ENCODE measurements at regions not wholly inside any gene's neighbourhood (a gene's known extent, or its start where the extent isn't known, plus 50 kb on each side); places are given as distances from the start of the nearest gene placed in this dataset.

GRCh38 chr7:41467596-41467995 is 235.3 kb downstream of the INHBA start:
- H4K20me1 ChIP-seq (ENCODE audit: insufficient read depth, poor library complexity, severe bottlenecking): no peaks in the 10 kb centered on the region
- no peaks in the 10 kb centered on the region for H3K9me3 ChIP-seq (ENCODE audit: low read depth)
- no peak overlapping the region for H2AFZ ChIP-seq
- H3K79me2 ChIP-seq: no peaks in the 10 kb centered on the region
- H3K36me3 ChIP-seq (replicated peaks; ENCODE audit: insufficient read depth, low read depth): no peaks in the 10 kb centered on the region
- 98% methylated on average over 2 of the region's 2 CpGs for WGBS (ENCODE audit: low lambda C conversion rate, missing lambda C conversion rate)
- no peak overlapping the region for H3K4me3 ChIP-seq
- H3K27me3 ChIP-seq: no peaks in the 10 kb centered on the region
- H3K27ac ChIP-seq: peak overlapping the region; percentile 71
- DNase-seq (ENCODE audit: low spot score): no peak
- TF ChIP-seq EZH2 (IDR thresholded peaks at IDR 0.05; ENCODE audit: borderline replicate concordance) (no peak), EZH2phosphoT487 (IDR thresholded peaks at IDR 0.05; ENCODE audit: low read depth, severe bottlenecking, unreplicated experiment) (no peak), CTCF (IDR thresholded peaks at IDR 0.05; ENCODE audit: poor library complexity) (no peak)
- H3K4me2 ChIP-seq: no peak overlapping the region
- no peaks in the 10 kb centered on the region for H3K9me2 ChIP-seq (replicated peaks; ENCODE audit: insufficient read depth)
- peaks cover 5% of the 10 kb centered on the region for H3K4me1 ChIP-seq (ENCODE audit: insufficient read depth)

GRCh38 chr7:41466760-41467384 is 236.0 kb downstream of the INHBA start:
- no peaks in the 10 kb centered on the region for H3K27me3 ChIP-seq
- 77% methylated on average over 6 of the region's 6 CpGs for WGBS (ENCODE audit: low lambda C conversion rate, missing lambda C conversion rate)

GRCh38 chr7:41465571-41465970 is 237.3 kb downstream of the INHBA start:
- Histone ChIP-seq H4K20me1 (ENCODE audit: insufficient read depth, poor library complexity, severe bottlenecking) (no peaks in the 10 kb centered on the region), H3K4me1 (ENCODE audit: insufficient read depth) (peaks cover 5% of the 10 kb centered on the region), H3K9me3 (ENCODE audit: low read depth) (no peaks in the 10 kb centered on the region), H3K79me2 (no peaks in the 10 kb centered on the region), H2AFZ (no peak overlapping the region), H3K27ac (no peak overlapping the region), H3K9me2 (replicated peaks; ENCODE audit: insufficient read depth) (no peaks in the 10 kb centered on the region), H3K4me3 (no peak overlapping the region), H3K36me3 (replicated peaks; ENCODE audit: insufficient read depth, low read depth) (no peaks in the 10 kb centered on the region), H3K27me3 (no peaks in the 10 kb centered on the region), H3K4me2 (peak overlapping the region; percentile 11)
- TF ChIP-seq EZH2phosphoT487 (IDR thresholded peaks at IDR 0.05; ENCODE audit: low read depth, severe bottlenecking, unreplicated experiment) (no peak), EZH2 (IDR thresholded peaks at IDR 0.05; ENCODE audit: borderline replicate concordance) (no peak), CTCF (IDR thresholded peaks at IDR 0.05; ENCODE audit: poor library complexity) (no peak)
- DNase-seq (ENCODE audit: low spot score): no peak
- 79% methylated on average over 5 of the region's 5 CpGs for WGBS (ENCODE audit: low lambda C conversion rate, missing lambda C conversion rate)

More at GRCh38 chr7:41466760-41467384, 236.0 kb downstream of the INHBA start:
- H3K9me3 ChIP-seq (ENCODE audit: low read depth): no peaks in the 10 kb centered on the region
- H3K4me1 ChIP-seq (ENCODE audit: insufficient read depth): peaks cover 5% of the 10 kb centered on the region
- no peak overlapping the region for H3K4me2 ChIP-seq
- no peaks in the 10 kb centered on the region for H3K36me3 ChIP-seq (replicated peaks; ENCODE audit: insufficient read depth, low read depth)
- H4K20me1 ChIP-seq (ENCODE audit: insufficient read depth, poor library complexity, severe bottlenecking): no peaks in the 10 kb centered on the region
- peak; percentile 20 for DNase-seq (ENCODE audit: low spot score)
- TF ChIP-seq EZH2phosphoT487 (IDR thresholded peaks at IDR 0.05; ENCODE audit: low read depth, severe bottlenecking, unreplicated experiment): no peak
- no peak for TF ChIP-seq EZH2 (IDR thresholded peaks at IDR 0.05; ENCODE audit: borderline replicate concordance)
- no peaks in the 10 kb centered on the region for H3K9me2 ChIP-seq (replicated peaks; ENCODE audit: insufficient read depth)
- no peaks in the 10 kb centered on the region for H3K79me2 ChIP-seq
- no peak overlapping the region for H3K4me3 ChIP-seq
- no peak overlapping the region for H2AFZ ChIP-seq
- peak overlapping the region; percentile 82 for H3K27ac ChIP-seq

- Histone ChIP-seq H3K4me1 (ENCODE audit: insufficient read depth) (peaks cover 5% of the 10 kb centered on the region), H3K4me3 (no peak overlapping the region), H3K9me2 (replicated peaks; ENCODE audit: insufficient read depth) (no peaks in the 10 kb centered on the region), H2AFZ (no peak overlapping the region), H3K27me3 (no peaks in the 10 kb centered on the region), H3K36me3 (replicated peaks; ENCODE audit: insufficient read depth, low read depth) (no peaks in the 10 kb centered on the region), H3K9me3 (ENCODE audit: low read depth) (no peaks in the 10 kb centered on the region), H3K4me2 (no peak overlapping the region), H3K79me2 (no peaks in the 10 kb centered on the region), H4K20me1 (ENCODE audit: insufficient read depth, poor library complexity, severe bottlenecking) (no peaks in the 10 kb centered on the region), H3K27ac (no peak overlapping the region)
- WGBS (ENCODE audit: low lambda C conversion rate, missing lambda C conversion rate): 79% methylated on average over 3 of the region's 3 CpGs
- DNase-seq (ENCODE audit: low spot score): no peak
- TF ChIP-seq CTCF (IDR thresholded peaks at IDR 0.05; ENCODE audit: poor library complexity) (no peak), EZH2 (IDR thresholded peaks at IDR 0.05; ENCODE audit: borderline replicate concordance) (no peak), EZH2phosphoT487 (IDR thresholded peaks at IDR 0.05; ENCODE audit: low read depth, severe bottlenecking, unreplicated experiment) (no peak)
These were observed 239.0 kb downstream of the INHBA start for GRCh38 chr7:41463770-41464470.
